ENCODE measurements at regions not wholly inside any gene's neighbourhood (a gene's known extent, or its start where the extent isn't known, plus 50 kb on each side); places are given as distances from the start of the nearest gene placed in this dataset.

DNA sequence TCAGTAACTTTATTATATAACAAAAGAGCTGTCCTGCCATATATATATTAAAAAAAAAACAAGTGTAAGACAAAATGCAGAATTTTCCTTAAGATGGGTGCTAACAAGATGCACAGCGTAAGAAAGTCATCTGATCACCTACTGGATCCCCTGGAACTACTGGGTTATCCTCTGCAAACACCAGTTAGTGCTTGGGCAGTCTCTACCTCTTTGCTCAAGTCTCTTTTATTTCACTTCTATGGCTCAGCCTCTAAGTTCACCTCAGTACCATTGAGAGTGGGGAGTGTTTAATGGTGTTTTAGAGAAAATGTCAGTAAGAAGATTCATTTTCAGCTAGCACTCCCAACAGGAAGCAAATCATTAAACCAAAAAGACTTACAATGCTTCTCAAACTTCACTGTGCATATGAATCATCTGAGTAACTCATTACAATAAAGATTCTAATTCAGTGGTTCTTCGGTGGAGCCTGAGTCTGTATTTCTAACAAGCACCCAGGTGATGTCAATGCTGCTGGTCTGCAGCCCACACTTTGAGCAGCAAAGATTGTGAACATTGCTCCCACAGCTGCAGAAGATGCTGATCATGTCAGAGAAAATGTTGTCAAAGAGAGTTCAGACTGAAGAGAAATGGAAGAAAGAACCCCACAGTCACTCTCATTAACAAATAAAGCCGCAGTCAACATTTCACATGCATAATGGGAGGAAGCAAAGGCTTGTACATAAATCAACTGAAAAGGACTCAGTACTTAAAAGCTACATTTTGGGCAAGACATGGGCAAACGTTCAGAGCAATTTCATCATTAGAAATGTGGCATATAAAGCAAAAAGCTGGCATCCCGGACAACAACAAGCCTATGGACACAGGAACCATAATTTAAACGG is 227.1 kb upstream of the ATP11B start:
- H3K4me3 ChIP-seq, result no peak overlapping the region

GRCh38 chr3:182567700-182568099 is 225.6 kb upstream of the ATP11B start:
- H3K27ac ChIP-seq (ENCODE audit: low read depth in 1 of 2, low read length in 1 of 2), result no peak overlapping the region
- TF ChIP-seq CTCF (IDR thresholded peaks at IDR 0.05; ENCODE audit: control extremely low read depth, extremely low read depth), result no peak
- no peaks in the 10 kb centered on the region for H3K36me3 ChIP-seq (ENCODE audit: control insufficient read depth in 4 of 4, insufficient read depth in 4 of 4, low read length in 4 of 4)
- 59 to 85% methylated on average over 1 of the region's 1 CpG for WGBS, 2 donors
- no peaks in the 10 kb centered on the region for H3K27me3 ChIP-seq (ENCODE audit: control insufficient read depth in 3 of 3, insufficient read depth in 3 of 3, low read length in 2 of 3)
- DNase-seq (peak; percentile 76 to 86 (median 84)), ATAC-seq (ENCODE audit: insufficient read depth, low FRiP score) (no peak)
- H3K4me1 ChIP-seq (ENCODE audit: control insufficient read depth in 5 of 5, insufficient read depth in 5 of 5, low read length in 5 of 5), result peaks cover 0 to 43% (median 6%) of the 10 kb centered on the region in 5 donors
- no peak overlapping the region for H3K9ac ChIP-seq (ENCODE audit: insufficient read depth in 1 of 2, low read length in 2 of 2)
- no peak overlapping the region for H3K4me3 ChIP-seq
- peaks cover 0 to 3% (median 0%) of the 10 kb centered on the region in 4 donors for H3K9me3 ChIP-seq (ENCODE audit: control insufficient read depth in 4 of 4, insufficient read depth in 3 of 4, low read length in 3 of 4)

More for the DNA sequence above, 227.1 kb upstream of the ATP11B start:
- ATAC-seq (ENCODE audit: insufficient read depth, low FRiP score) (no peak), DNase-seq (peak in 1 of 3 donors; percentile 3)
- no peak for TF ChIP-seq CTCF (IDR thresholded peaks at IDR 0.05; ENCODE audit: control extremely low read depth, extremely low read depth)
- Histone ChIP-seq H3K9ac (ENCODE audit: insufficient read depth in 1 of 2, low read length in 2 of 2) (no peak overlapping the region), H3K4me1 (ENCODE audit: control insufficient read depth in 5 of 5, insufficient read depth in 5 of 5, low read length in 5 of 5) (peaks cover 0 to 42% (median 6%) of the 10 kb centered on the region in 5 donors), H3K27ac (ENCODE audit: low read depth in 1 of 2, low read length in 1 of 2) (no peak overlapping the region), H3K36me3 (ENCODE audit: control insufficient read depth in 4 of 4, insufficient read depth in 4 of 4, low read length in 4 of 4) (no peaks in the 10 kb centered on the region), H3K27me3 (ENCODE audit: control insufficient read depth in 3 of 3, insufficient read depth in 3 of 3, low read length in 2 of 3) (no peaks in the 10 kb centered on the region), H3K9me3 (ENCODE audit: control insufficient read depth in 4 of 4, insufficient read depth in 3 of 4, low read length in 3 of 4) (peaks cover 0 to 2% (median 0%) of the 10 kb centered on the region in 4 donors)
- 74 to 76% methylated on average over 6 of the region's 6 CpGs for WGBS, 2 donors

DNA sequence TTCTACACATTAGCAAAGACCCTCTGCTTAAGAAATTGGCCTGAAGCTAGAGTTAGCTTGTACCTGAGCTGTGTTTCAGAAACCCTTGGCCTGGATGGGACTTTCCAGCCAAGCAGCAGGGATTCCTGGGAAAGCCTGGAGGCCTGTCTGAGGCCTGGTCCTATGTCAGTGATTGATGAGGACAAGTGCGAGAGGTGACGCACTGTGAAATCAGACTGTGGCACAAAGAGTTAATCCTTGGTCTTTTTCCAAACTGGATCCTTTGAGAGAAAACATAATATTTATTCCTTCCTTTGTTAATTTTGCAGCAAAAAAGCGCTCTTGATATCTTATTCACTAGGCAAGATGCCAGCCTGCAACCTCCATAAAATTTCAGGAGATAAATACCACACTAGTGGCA is 225.0 kb upstream of the ATP11B start:
- DNase-seq, result peak in 1 of 3 donors; percentile 27
- no peak overlapping the region for H3K27ac ChIP-seq (ENCODE audit: low read depth in 1 of 2, low read length in 1 of 2)

More for the DNA sequence above, 225.0 kb upstream of the ATP11B start:
- H3K9ac ChIP-seq (ENCODE audit: insufficient read depth in 1 of 2, low read length in 2 of 2), result no peak overlapping the region
- peaks cover 0 to 43% (median 6%) of the 10 kb centered on the region in 5 donors for H3K4me1 ChIP-seq (ENCODE audit: control insufficient read depth in 5 of 5, insufficient read depth in 5 of 5, low read length in 5 of 5)
- ATAC-seq (ENCODE audit: insufficient read depth, low FRiP score), result no peak
- WGBS, 2 donors, result 79 to 95% methylated on average over 3 of the region's 3 CpGs
- no peak for TF ChIP-seq CTCF (IDR thresholded peaks at IDR 0.05; ENCODE audit: control extremely low read depth, extremely low read depth)
- H3K36me3 ChIP-seq (ENCODE audit: control insufficient read depth in 4 of 4, insufficient read depth in 4 of 4, low read length in 4 of 4), result no peaks in the 10 kb centered on the region
- no peaks in the 10 kb centered on the region for H3K27me3 ChIP-seq (ENCODE audit: control insufficient read depth in 3 of 3, insufficient read depth in 3 of 3, low read length in 2 of 3)
- H3K4me3 ChIP-seq, result no peak overlapping the region
- H3K9me3 ChIP-seq (ENCODE audit: control insufficient read depth in 4 of 4, insufficient read depth in 3 of 4, low read length in 3 of 4), result peaks cover 0 to 5% (median 0%) of the 10 kb centered on the region in 4 donors
